ENCODE measurements at regions not wholly inside any gene's neighbourhood (a gene's known extent, or its start where the extent isn't known, plus 50 kb on each side); places are given as distances from the start of the nearest gene placed in this dataset.

- no peak for TF ChIP-seq REST (IDR thresholded peaks at IDR 0.05; ENCODE audit: low read depth, low read length)
- TF ChIP-seq ZNF24 (IDR thresholded peaks at IDR 0.05): no peak
- TF ChIP-seq ELK1 (IDR thresholded peaks at IDR 0.05; ENCODE audit: low read depth, low read length): no peak
- no peak for TF ChIP-seq SUZ12 (IDR thresholded peaks at IDR 0.05; ENCODE audit: unreplicated experiment)
- TF ChIP-seq ZNF687 (IDR thresholded peaks at IDR 0.05): no peak
Observed at GRCh38 chr4:130393642-130394041, 1297.7 kb downstream of the C4orf33 start (continued).

Data from GM12878 (cell line).